ENCODE measurements at regions not wholly inside any gene's neighbourhood (a gene's known extent, or its start where the extent isn't known, plus 50 kb on each side); places are given as distances from the start of the nearest gene placed in this dataset.

GRCh38 chr6:44056392-44057237 is 70.6 kb downstream of the MRPL14 start:
- H3K4me1 ChIP-seq (ENCODE audit: control insufficient read depth, insufficient read depth, low read length) = peaks cover 66% of the 10 kb centered on the region
- WGBS (ENCODE audit: insufficient coverage) = 39% methylated on average over 2 of the region's 13 CpGs

GRCh38 chr6:44054721-44055559 is 72.3 kb downstream of the MRPL14 start:
- peaks cover 4% of the 10 kb centered on the region for H3K9me3 ChIP-seq (replicated peaks; ENCODE audit: control insufficient read depth, low read depth, low read length)
- no peaks in the 10 kb centered on the region for H3K27me3 ChIP-seq (ENCODE audit: control insufficient read depth, insufficient read depth, low read length)
- no peak overlapping the region for H3K27ac ChIP-seq (ENCODE audit: low read length)
- peaks cover 75% of the 10 kb centered on the region for H3K4me1 ChIP-seq (ENCODE audit: control insufficient read depth, insufficient read depth, low read length)
- no peak for DNase-seq
- 40% methylated on average over 4 of the region's 8 CpGs for WGBS (ENCODE audit: insufficient coverage)
- no peak overlapping the region for H3K4me3 ChIP-seq (ENCODE audit: low read length)
- no peaks in the 10 kb centered on the region for H3K36me3 ChIP-seq (ENCODE audit: control insufficient read depth, insufficient read depth, low read length)

More at GRCh38 chr6:44056392-44057237, 70.6 kb downstream of the MRPL14 start:
- Histone ChIP-seq H3K9me3 (replicated peaks; ENCODE audit: control insufficient read depth, low read depth, low read length) (peaks cover 5% of the 10 kb centered on the region), H3K27ac (ENCODE audit: low read length) (peak overlapping the region; percentile 77), H3K4me3 (ENCODE audit: low read length) (no peak overlapping the region), H3K27me3 (ENCODE audit: control insufficient read depth, insufficient read depth, low read length) (no peaks in the 10 kb centered on the region), H3K36me3 (ENCODE audit: control insufficient read depth, insufficient read depth, low read length) (no peaks in the 10 kb centered on the region)
- DNase-seq = peak; percentile 85

GRCh38 chr6:44053760-44054556 is 73.3 kb downstream of the MRPL14 start:
- H3K4me1 ChIP-seq (ENCODE audit: control insufficient read depth, insufficient read depth, low read length) = peaks cover 77% of the 10 kb centered on the region
- H3K9me3 ChIP-seq (replicated peaks; ENCODE audit: control insufficient read depth, low read depth, low read length) = no peaks in the 10 kb centered on the region
- no peaks in the 10 kb centered on the region for H3K27me3 ChIP-seq (ENCODE audit: control insufficient read depth, insufficient read depth, low read length)
- H3K36me3 ChIP-seq (ENCODE audit: control insufficient read depth, insufficient read depth, low read length) = no peaks in the 10 kb centered on the region
- DNase-seq = no peak
- H3K4me3 ChIP-seq (ENCODE audit: low read length) = no peak overlapping the region
- WGBS (ENCODE audit: insufficient coverage) = 65% methylated on average over 8 of the region's 11 CpGs
- no peak overlapping the region for H3K27ac ChIP-seq (ENCODE audit: low read length)

- H3K4me3 ChIP-seq (ENCODE audit: low read length) = no peak overlapping the region
- no peaks in the 10 kb centered on the region for H3K9me3 ChIP-seq (replicated peaks; ENCODE audit: control insufficient read depth, low read depth, low read length)
- peaks cover 72% of the 10 kb centered on the region for H3K4me1 ChIP-seq (ENCODE audit: control insufficient read depth, insufficient read depth, low read length)
- no peak for DNase-seq
- WGBS (ENCODE audit: insufficient coverage) = 94% methylated on average over 4 of the region's 6 CpGs
- no peaks in the 10 kb centered on the region for H3K27me3 ChIP-seq (ENCODE audit: control insufficient read depth, insufficient read depth, low read length)
- H3K36me3 ChIP-seq (ENCODE audit: control insufficient read depth, insufficient read depth, low read length) = no peaks in the 10 kb centered on the region
- H3K27ac ChIP-seq (ENCODE audit: low read length) = peak overlapping the region; percentile 22
These were observed 74.0 kb downstream of the MRPL14 start for GRCh38 chr6:44053106-44053756.

- 27% methylated on average over 2 of the region's 4 CpGs for WGBS (ENCODE audit: insufficient coverage)
- peak; percentile 78 for DNase-seq
- Histone ChIP-seq H3K27me3 (ENCODE audit: control insufficient read depth, insufficient read depth, low read length) (no peaks in the 10 kb centered on the region), H3K9me3 (replicated peaks; ENCODE audit: control insufficient read depth, low read depth, low read length) (no peaks in the 10 kb centered on the region), H3K36me3 (ENCODE audit: control insufficient read depth, insufficient read depth, low read length) (no peaks in the 10 kb centered on the region), H3K4me3 (ENCODE audit: low read length) (no peak overlapping the region), H3K4me1 (ENCODE audit: control insufficient read depth, insufficient read depth, low read length) (peaks cover 65% of the 10 kb centered on the region), H3K27ac (ENCODE audit: low read length) (peak overlapping the region; percentile 22)
These were observed 74.7 kb downstream of the MRPL14 start for GRCh38 chr6:44052419-44053023.

- DNase-seq = peak; percentile 55
- Histone ChIP-seq H3K9me3 (replicated peaks; ENCODE audit: control insufficient read depth, low read depth, low read length) (no peaks in the 10 kb centered on the region), H3K27ac (ENCODE audit: low read length) (no peak overlapping the region), H3K27me3 (ENCODE audit: control insufficient read depth, insufficient read depth, low read length) (no peaks in the 10 kb centered on the region), H3K4me1 (ENCODE audit: control insufficient read depth, insufficient read depth, low read length) (peaks cover 55% of the 10 kb centered on the region), H3K4me3 (ENCODE audit: low read length) (no peak overlapping the region), H3K36me3 (ENCODE audit: control insufficient read depth, insufficient read depth, low read length) (no peaks in the 10 kb centered on the region)
- WGBS (ENCODE audit: insufficient coverage) = 56% methylated on average over 1 of the region's 3 CpGs
These were observed 75.7 kb downstream of the MRPL14 start for GRCh38 chr6:44051515-44051914.

GRCh38 chr6:44050872-44051505 is 76.3 kb downstream of the MRPL14 start:
- no peaks in the 10 kb centered on the region for H3K27me3 ChIP-seq (ENCODE audit: control insufficient read depth, insufficient read depth, low read length)
- peaks cover 50% of the 10 kb centered on the region for H3K4me1 ChIP-seq (ENCODE audit: control insufficient read depth, insufficient read depth, low read length)
- no peak overlapping the region for H3K4me3 ChIP-seq (ENCODE audit: low read length)
- 26% methylated on average over 4 of the region's 7 CpGs for WGBS (ENCODE audit: insufficient coverage)
- no peaks in the 10 kb centered on the region for H3K36me3 ChIP-seq (ENCODE audit: control insufficient read depth, insufficient read depth, low read length)
- no peaks in the 10 kb centered on the region for H3K9me3 ChIP-seq (replicated peaks; ENCODE audit: control insufficient read depth, low read depth, low read length)
- DNase-seq = no peak
- peak overlapping the region; percentile 17 for H3K27ac ChIP-seq (ENCODE audit: low read length)

- WGBS (ENCODE audit: insufficient coverage) = no CpG with 5 or more reads among the region's 6 CpGs
- Histone ChIP-seq H3K9me3 (replicated peaks; ENCODE audit: control insufficient read depth, low read depth, low read length) (no peaks in the 10 kb centered on the region), H3K4me3 (ENCODE audit: low read length) (no peak overlapping the region), H3K27me3 (ENCODE audit: control insufficient read depth, insufficient read depth, low read length) (no peaks in the 10 kb centered on the region), H3K4me1 (ENCODE audit: control insufficient read depth, insufficient read depth, low read length) (peaks cover 53% of the 10 kb centered on the region), H3K27ac (ENCODE audit: low read length) (no peak overlapping the region), H3K36me3 (ENCODE audit: control insufficient read depth, insufficient read depth, low read length) (no peaks in the 10 kb centered on the region)
- DNase-seq = no peak
These were observed 77.0 kb downstream of the MRPL14 start for GRCh38 chr6:44049989-44050871.

Data from muscle of leg (tissue), 3 donors.